ENCODE measurements at regions not wholly inside any gene's neighbourhood (a gene's known extent, or its start where the extent isn't known, plus 50 kb on each side); places are given as distances from the start of the nearest gene placed in this dataset.

DNA sequence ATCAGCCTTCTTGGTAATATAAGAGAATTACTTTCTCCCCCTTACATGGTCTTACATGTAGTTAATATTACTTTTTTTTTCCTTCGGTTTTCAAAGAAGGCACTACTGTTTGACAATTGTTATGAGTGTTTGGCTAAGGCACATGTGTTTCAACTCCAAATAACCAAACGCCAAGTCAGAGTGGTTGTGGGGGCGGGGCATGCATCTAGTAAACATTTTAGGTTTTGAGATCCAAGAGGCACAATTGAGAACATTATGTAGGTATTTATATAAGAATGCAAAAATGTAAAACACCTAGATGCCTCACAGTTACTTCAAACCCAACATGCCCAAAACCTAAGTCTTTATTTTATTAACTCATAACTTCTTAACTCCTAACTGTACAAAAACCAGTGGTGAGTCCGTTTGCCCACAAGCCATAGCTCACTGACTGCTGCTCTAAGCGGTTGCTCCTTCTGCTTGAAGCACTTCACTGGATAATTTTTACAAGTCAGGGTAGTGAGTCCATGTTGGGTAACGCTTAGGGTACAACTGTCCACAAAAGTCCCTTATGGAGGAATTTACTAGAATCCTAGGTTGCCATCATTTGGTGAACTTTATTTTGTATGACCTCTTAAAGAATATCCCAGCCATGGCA, 189.9 kb downstream of the HUNK start:
- no peak for TF ChIP-seq POLR2A (IDR thresholded peaks at IDR 0.05)
- TF ChIP-seq, protein P1, sequence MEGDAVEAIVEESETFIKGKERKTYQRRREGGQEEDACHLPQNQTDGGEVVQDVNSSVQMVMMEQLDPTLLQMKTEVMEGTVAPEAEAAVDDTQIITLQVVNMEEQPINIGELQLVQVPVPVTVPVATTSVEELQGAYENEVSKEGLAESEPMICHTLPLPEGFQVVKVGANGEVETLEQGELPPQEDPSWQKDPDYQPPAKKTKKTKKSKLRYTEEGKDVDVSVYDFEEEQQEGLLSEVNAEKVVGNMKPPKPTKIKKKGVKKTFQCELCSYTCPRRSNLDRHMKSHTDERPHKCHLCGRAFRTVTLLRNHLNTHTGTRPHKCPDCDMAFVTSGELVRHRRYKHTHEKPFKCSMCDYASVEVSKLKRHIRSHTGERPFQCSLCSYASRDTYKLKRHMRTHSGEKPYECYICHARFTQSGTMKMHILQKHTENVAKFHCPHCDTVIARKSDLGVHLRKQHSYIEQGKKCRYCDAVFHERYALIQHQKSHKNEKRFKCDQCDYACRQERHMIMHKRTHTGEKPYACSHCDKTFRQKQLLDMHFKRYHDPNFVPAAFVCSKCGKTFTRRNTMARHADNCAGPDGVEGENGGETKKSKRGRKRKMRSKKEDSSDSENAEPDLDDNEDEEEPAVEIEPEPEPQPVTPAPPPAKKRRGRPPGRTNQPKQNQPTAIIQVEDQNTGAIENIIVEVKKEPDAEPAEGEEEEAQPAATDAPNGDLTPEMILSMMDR (IDR thresholded peaks at IDR 0.05), result no peak
- no peak for TF ChIP-seq POLR2AphosphoS5 (IDR thresholded peaks at IDR 0.05)
- TF ChIP-seq EP300 (IDR thresholded peaks at IDR 0.05), result no peak
